ENCODE measurements at regions not wholly inside any gene's neighbourhood (a gene's known extent, or its start where the extent isn't known, plus 50 kb on each side); places are given as distances from the start of the nearest gene placed in this dataset.

DNA sequence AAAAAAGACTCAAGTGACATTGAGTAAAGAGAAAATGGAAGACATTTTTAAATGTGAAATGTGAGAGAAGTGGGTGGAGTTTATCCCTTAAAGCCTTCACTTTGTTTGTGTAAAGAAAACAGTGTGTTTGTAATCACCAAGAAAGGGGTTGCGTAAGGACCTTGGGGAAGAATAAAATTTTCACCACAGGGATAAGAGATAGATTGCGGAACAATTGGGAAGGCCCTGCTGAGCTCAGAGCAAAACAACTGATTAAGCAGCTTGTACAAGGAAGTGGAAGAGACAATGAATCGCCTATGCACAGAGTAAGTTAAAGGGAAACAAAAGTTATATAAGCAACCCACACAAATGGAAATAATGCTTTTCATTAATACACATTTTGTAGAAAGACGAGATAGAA is 327.7 kb downstream of the RAD51AP2 start:
- H3K27ac ChIP-seq, result no peak overlapping the region
- H3K4me2 ChIP-seq, result peak overlapping the region; percentile 10
- Mint-ChIP-seq H3K4me1 (peaks cover 3% of the 10 kb centered on the region), H3K27me3 (ENCODE audit: insufficient read depth, low read depth) (no peaks in the 10 kb centered on the region), H3K4me3 (no peak overlapping the region), H3K36me3 (no peaks in the 10 kb centered on the region), H3K9me3 (no peaks in the 10 kb centered on the region), H3K27ac (no peak overlapping the region)
- H3K36me3 ChIP-seq, result no peaks in the 10 kb centered on the region
- H3K27me3 ChIP-seq, result no peaks in the 10 kb centered on the region
- no peaks in the 10 kb centered on the region for H3F3A ChIP-seq (ENCODE audit: low read depth)
- no peak overlapping the region for H3K4me3 ChIP-seq
- TF ChIP-seq EZH2 (IDR thresholded peaks at IDR 0.05), result no peak
- TF ChIP-seq, protein P1, sequence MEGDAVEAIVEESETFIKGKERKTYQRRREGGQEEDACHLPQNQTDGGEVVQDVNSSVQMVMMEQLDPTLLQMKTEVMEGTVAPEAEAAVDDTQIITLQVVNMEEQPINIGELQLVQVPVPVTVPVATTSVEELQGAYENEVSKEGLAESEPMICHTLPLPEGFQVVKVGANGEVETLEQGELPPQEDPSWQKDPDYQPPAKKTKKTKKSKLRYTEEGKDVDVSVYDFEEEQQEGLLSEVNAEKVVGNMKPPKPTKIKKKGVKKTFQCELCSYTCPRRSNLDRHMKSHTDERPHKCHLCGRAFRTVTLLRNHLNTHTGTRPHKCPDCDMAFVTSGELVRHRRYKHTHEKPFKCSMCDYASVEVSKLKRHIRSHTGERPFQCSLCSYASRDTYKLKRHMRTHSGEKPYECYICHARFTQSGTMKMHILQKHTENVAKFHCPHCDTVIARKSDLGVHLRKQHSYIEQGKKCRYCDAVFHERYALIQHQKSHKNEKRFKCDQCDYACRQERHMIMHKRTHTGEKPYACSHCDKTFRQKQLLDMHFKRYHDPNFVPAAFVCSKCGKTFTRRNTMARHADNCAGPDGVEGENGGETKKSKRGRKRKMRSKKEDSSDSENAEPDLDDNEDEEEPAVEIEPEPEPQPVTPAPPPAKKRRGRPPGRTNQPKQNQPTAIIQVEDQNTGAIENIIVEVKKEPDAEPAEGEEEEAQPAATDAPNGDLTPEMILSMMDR (IDR thresholded peaks at IDR 0.05), result no peak
- no peak for TF ChIP-seq EZH2phosphoT487 (IDR thresholded peaks at IDR 0.05)
- no peaks in the 10 kb centered on the region for H3K9me3 ChIP-seq (ENCODE audit: low read depth)
- DNase-seq (ENCODE audit: low spot score), result peak; percentile 33
- H3K79me2 ChIP-seq (ENCODE audit: low read depth), result no peaks in the 10 kb centered on the region
- no peak overlapping the region for H3K9ac ChIP-seq
- no peaks in the 10 kb centered on the region for H4K20me1 ChIP-seq (ENCODE audit: low read depth)
- H2AFZ ChIP-seq (replicated peaks), result no peak overlapping the region
- H3K4me1 ChIP-seq, result peaks cover 8% of the 10 kb centered on the region

DNA sequence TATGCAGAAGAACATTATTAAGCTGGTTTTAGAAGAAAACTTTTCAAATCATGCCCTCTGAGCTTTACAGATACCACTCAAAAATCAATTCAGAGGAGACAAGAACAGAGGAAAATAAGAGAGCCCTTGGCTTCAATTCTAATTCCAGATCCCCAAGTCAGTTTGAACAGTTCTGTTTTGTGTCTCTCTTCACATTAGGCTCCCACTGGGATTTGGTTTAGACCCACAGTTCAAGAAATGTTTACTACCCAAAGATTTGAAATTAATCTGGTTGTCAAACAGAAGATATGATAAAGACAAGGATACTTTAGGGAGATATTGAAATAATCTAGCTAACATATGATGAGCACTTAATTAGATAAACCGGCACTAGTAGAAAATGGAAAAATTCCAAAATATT is 329.5 kb downstream of the RAD51AP2 start:
- H3K79me2 ChIP-seq (ENCODE audit: low read depth), result no peaks in the 10 kb centered on the region

DNA sequence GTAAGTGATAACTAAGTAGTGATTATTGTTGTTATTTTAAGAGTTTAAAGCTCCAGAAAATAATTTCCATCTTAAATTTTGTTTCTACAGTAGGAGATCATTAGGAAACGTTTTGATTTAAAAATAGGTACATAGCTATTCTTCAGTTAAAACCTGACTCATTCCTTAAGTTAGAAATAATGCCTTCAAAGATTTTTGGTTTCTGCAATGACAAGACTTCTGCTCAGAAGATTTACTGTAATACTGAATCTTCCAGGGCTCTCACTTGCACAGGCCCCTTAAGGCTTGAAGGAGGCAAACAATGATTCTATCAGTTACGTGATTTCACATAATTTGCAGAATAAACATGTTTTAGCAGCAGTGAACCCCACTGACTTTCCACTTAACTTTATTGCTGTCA is 333.7 kb downstream of the RAD51AP2 start:
- Histone ChIP-seq H3K4me3 (no peak overlapping the region), H3K4me2 (no peak overlapping the region), H3K79me2 (ENCODE audit: low read depth) (no peaks in the 10 kb centered on the region), H2AFZ (replicated peaks) (peak overlapping the region; percentile 20), H3K27me3 (no peaks in the 10 kb centered on the region), H3K4me1 (no peaks in the 10 kb centered on the region), H3K27ac (no peak overlapping the region), H3F3A (ENCODE audit: low read depth) (no peaks in the 10 kb centered on the region), H3K9me3 (ENCODE audit: low read depth) (no peaks in the 10 kb centered on the region), H3K36me3 (no peaks in the 10 kb centered on the region), H4K20me1 (ENCODE audit: low read depth) (no peaks in the 10 kb centered on the region), H3K9ac (no peak overlapping the region)
- Mint-ChIP-seq H3K4me1 (peaks cover 3% of the 10 kb centered on the region), H3K27ac (no peak overlapping the region), H3K9me3 (no peaks in the 10 kb centered on the region), H3K36me3 (no peaks in the 10 kb centered on the region), H3K4me3 (no peak overlapping the region), H3K27me3 (ENCODE audit: insufficient read depth, low read depth) (no peaks in the 10 kb centered on the region)
- no peak for DNase-seq (ENCODE audit: low spot score)
- TF ChIP-seq EZH2 (IDR thresholded peaks at IDR 0.05), result no peak
- TF ChIP-seq, protein P1 (IDR thresholded peaks at IDR 0.05), result no peak
- TF ChIP-seq EZH2phosphoT487 (IDR thresholded peaks at IDR 0.05), result no peak

More for the DNA sequence above, 329.5 kb downstream of the RAD51AP2 start:
- no peak for DNase-seq (ENCODE audit: low spot score)
- H3F3A ChIP-seq (ENCODE audit: low read depth), result no peaks in the 10 kb centered on the region
- H3K4me3 Mint-ChIP-seq, result no peak overlapping the region
- H3K9ac ChIP-seq, result no peak overlapping the region
- H3K27me3 ChIP-seq, result no peaks in the 10 kb centered on the region
- peaks cover 8% of the 10 kb centered on the region for H3K4me1 ChIP-seq
- peaks cover 3% of the 10 kb centered on the region for H3K4me1 Mint-ChIP-seq
- no peaks in the 10 kb centered on the region for H3K27me3 Mint-ChIP-seq (ENCODE audit: insufficient read depth, low read depth)
- no peaks in the 10 kb centered on the region for H4K20me1 ChIP-seq (ENCODE audit: low read depth)
- H3K36me3 Mint-ChIP-seq, result no peaks in the 10 kb centered on the region
- no peak overlapping the region for H3K4me2 ChIP-seq
- H2AFZ ChIP-seq (replicated peaks), result no peak overlapping the region
- H3K27ac Mint-ChIP-seq, result no peak overlapping the region
- H3K36me3 ChIP-seq, result no peaks in the 10 kb centered on the region
- no peak overlapping the region for H3K4me3 ChIP-seq
- TF ChIP-seq, protein P1 (IDR thresholded peaks at IDR 0.05), result no peak
- TF ChIP-seq EZH2 (IDR thresholded peaks at IDR 0.05) (no peak), EZH2phosphoT487 (IDR thresholded peaks at IDR 0.05) (no peak)
- H3K27ac ChIP-seq, result no peak overlapping the region
- H3K9me3 ChIP-seq (ENCODE audit: low read depth), result no peaks in the 10 kb centered on the region
- no peaks in the 10 kb centered on the region for H3K9me3 Mint-ChIP-seq

All from neural progenitor cell (in vitro differentiated cells).